Endodermal cell (in vitro differentiated cells): ENCODE measurements at regions not wholly inside any gene's neighbourhood (a gene's known extent, or its start where the extent isn't known, plus 50 kb on each side); places are given as distances from the start of the nearest gene placed in this dataset.

Experiments used
- DNase-seq: peaks from one replicate; pipeline ENCODE4 v3.0.0-alpha.2; 2017
- H3K27ac ChIP-seq: 2 replicates; pipeline ENCODE4 v1.5.1; 2013; ENCODE audit warnings: mild to moderate bottlenecking, low read depth, low read length, moderate library complexity
- H3K27me3 ChIP-seq: 2 replicates; pipeline ENCODE4 v1.6.1; 2013; ENCODE audit warnings: mild to moderate bottlenecking, low read length, moderate library complexity; ENCODE audit not compliant: insufficient read depth, control insufficient read depth, poor library complexity, severe bottlenecking
- H3K36me3 ChIP-seq: 2 replicates; pipeline ENCODE4 v1.7.0; 2013; ENCODE audit warnings: mild to moderate bottlenecking, low read length, moderate library complexity; ENCODE audit not compliant: control insufficient read depth, insufficient read depth
- H3K4me1 ChIP-seq: one replicate; pipeline ENCODE4 v1.7.0; 2013; ENCODE audit warnings: low read length; ENCODE audit not compliant: control insufficient read depth, insufficient read depth
- H3K4me3 ChIP-seq: 2 replicates; pipeline ENCODE4 v1.5.1; 2013; ENCODE audit warnings: mild to moderate bottlenecking, low read length, moderate library complexity
- H3K9ac ChIP-seq: 2 replicates; pipeline ENCODE4 v1.6.1; 2013; ENCODE audit warnings: mild to moderate bottlenecking, low read length, moderate library complexity; ENCODE audit not compliant: poor library complexity, severe bottlenecking; ENCODE audit errors: extremely low read depth
- H3K9me3 ChIP-seq: 2 replicates; pipeline ENCODE4 v1.6.1; 2013; ENCODE audit warnings: mild to moderate bottlenecking, low read length, moderate library complexity; ENCODE audit not compliant: control insufficient read depth
- H3K27ac Mint-ChIP-seq: 2 replicates; pipeline ENCODE4 v1.8.0; 2020; ENCODE audit warnings: mixed read lengths
- H3K27me3 Mint-ChIP-seq: 2 replicates; pipeline ENCODE4 v1.8.0; 2021; ENCODE audit warnings: mild to moderate bottlenecking, mixed read lengths; ENCODE audit not compliant: insufficient read depth
- H3K36me3 Mint-ChIP-seq: 2 replicates; pipeline ENCODE4 v1.8.0; 2020; ENCODE audit warnings: low read depth, mixed read lengths
- H3K4me1 Mint-ChIP-seq: 2 replicates; pipeline ENCODE4 v1.8.0; 2020; ENCODE audit warnings: mixed read lengths
- H3K4me3 Mint-ChIP-seq: 2 replicates; pipeline ENCODE4 v1.8.0; 2020; ENCODE audit warnings: mild to moderate bottlenecking, moderate library complexity, mixed read lengths
- H3K9me3 Mint-ChIP-seq: 2 replicates; pipeline ENCODE4 v1.8.0; 2020; ENCODE audit warnings: mild to moderate bottlenecking, mixed read lengths
- WGBS, 2 experiments: methylation state at CpG; one replicate each; pipeline versions ENCODE4 v1.1.5 to v1.1.7; 2013; ENCODE audit warnings: missing lambda C conversion rate in 2 of 2, mixed read lengths in 1 of 2; ENCODE audit not compliant: insufficient coverage in 1 of 2, insufficient read length in 1 of 2; 5-methylcytosine and 5-hydroxymethylcytosine counted together
- TF ChIP-seq, protein P1 (sequence below): fragments of 200-600 bp; sonication (generic); conservative IDR thresholded peaks from 2 replicates; pipeline ENCODE4 v1.5.0; 2021; ENCODE audit warnings: antibody characterized with exemption, mild to moderate bottlenecking

DNA sequence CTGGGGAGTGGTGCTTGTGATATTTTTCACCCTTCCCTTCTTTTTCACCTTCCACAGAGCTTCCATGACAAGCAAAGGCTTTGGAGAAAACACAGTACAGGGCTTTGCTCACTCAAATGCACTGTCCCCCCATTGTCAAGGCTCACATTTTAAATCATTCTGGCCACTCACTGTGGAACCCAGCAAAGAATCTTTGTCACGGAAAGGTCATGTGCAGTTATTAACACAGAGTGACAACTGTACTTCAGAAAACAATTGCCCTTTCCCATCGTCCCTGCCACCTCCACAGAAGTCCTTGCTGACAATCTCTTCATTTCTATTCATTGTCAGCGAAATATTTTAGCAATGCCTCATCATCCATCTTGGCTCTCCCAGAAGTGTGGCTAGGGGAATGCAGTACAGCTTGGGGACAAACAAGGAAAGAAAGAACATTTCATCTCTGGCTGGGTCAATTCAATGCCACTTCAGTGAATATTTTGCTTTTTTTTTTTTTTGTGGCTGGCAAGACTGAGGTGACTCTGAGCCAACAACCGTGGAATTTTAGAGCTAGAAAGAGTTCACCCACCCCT is 851.0 kb downstream of the KCNMA1 start:
- Mint-ChIP-seq H3K4me1 (peaks cover 6% of the 10 kb centered on the region), H3K4me3 (no peak overlapping the region), H3K9me3 (peaks cover 17% of the 10 kb centered on the region), H3K27me3 (peaks cover 6% of the 10 kb centered on the region), H3K36me3 (peaks cover 2% of the 10 kb centered on the region), H3K27ac (no peak overlapping the region)
- H3K4me1 ChIP-seq, result no peaks in the 10 kb centered on the region
- peaks cover 12% of the 10 kb centered on the region for H3K9me3 ChIP-seq
- TF ChIP-seq, protein P1, sequence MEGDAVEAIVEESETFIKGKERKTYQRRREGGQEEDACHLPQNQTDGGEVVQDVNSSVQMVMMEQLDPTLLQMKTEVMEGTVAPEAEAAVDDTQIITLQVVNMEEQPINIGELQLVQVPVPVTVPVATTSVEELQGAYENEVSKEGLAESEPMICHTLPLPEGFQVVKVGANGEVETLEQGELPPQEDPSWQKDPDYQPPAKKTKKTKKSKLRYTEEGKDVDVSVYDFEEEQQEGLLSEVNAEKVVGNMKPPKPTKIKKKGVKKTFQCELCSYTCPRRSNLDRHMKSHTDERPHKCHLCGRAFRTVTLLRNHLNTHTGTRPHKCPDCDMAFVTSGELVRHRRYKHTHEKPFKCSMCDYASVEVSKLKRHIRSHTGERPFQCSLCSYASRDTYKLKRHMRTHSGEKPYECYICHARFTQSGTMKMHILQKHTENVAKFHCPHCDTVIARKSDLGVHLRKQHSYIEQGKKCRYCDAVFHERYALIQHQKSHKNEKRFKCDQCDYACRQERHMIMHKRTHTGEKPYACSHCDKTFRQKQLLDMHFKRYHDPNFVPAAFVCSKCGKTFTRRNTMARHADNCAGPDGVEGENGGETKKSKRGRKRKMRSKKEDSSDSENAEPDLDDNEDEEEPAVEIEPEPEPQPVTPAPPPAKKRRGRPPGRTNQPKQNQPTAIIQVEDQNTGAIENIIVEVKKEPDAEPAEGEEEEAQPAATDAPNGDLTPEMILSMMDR, result no peak
- no peak overlapping the region for H3K27ac ChIP-seq
- no peaks in the 10 kb centered on the region for H3K27me3 ChIP-seq
- H3K36me3 ChIP-seq, result no peaks in the 10 kb centered on the region
- H3K4me3 ChIP-seq, result no peak overlapping the region
- WGBS, 2 experiments, result 91 to 100% methylated on average over 1 to 4 of the region's 4 CpGs
- no peak overlapping the region for H3K9ac ChIP-seq
- no peak for DNase-seq

DNA sequence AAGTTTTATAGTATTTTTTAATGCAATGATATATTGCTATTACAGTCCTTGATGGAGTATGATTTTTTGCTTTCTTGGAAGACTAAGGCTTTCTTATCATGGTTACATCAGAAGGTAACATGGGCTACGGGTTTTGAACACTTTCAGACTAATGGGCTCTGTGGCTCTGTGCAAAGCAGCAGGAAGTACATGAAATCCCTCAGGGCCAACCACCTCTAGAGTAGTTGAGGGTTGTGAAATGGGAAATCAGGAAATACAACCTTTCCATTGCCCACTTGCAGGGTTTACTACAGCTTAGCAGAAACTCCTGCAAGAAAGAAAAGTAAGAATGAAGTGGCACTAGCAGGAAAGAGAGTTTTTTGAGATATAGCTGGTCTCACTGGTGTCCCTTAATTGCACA is 853.5 kb downstream of the KCNMA1 start:
- H3K4me1 Mint-ChIP-seq, result peaks cover 19% of the 10 kb centered on the region
- H3K9me3 Mint-ChIP-seq, result peaks cover 15% of the 10 kb centered on the region
- Histone ChIP-seq H3K4me3 (no peak overlapping the region), H3K9me3 (peaks cover 12% of the 10 kb centered on the region), H3K4me1 (peaks cover 3% of the 10 kb centered on the region), H3K9ac (no peak overlapping the region), H3K27me3 (no peaks in the 10 kb centered on the region), H3K27ac (no peak overlapping the region), H3K36me3 (no peaks in the 10 kb centered on the region)
- peaks cover 2% of the 10 kb centered on the region for H3K36me3 Mint-ChIP-seq
- TF ChIP-seq, protein P1, result no peak
- WGBS, 2 experiments, result 92 to 100% methylated on average over 1 of the region's 1 CpG
- no peak overlapping the region for H3K4me3 Mint-ChIP-seq
- peaks cover 6% of the 10 kb centered on the region for H3K27me3 Mint-ChIP-seq
- H3K27ac Mint-ChIP-seq, result no peak overlapping the region
- no peak for DNase-seq

DNA sequence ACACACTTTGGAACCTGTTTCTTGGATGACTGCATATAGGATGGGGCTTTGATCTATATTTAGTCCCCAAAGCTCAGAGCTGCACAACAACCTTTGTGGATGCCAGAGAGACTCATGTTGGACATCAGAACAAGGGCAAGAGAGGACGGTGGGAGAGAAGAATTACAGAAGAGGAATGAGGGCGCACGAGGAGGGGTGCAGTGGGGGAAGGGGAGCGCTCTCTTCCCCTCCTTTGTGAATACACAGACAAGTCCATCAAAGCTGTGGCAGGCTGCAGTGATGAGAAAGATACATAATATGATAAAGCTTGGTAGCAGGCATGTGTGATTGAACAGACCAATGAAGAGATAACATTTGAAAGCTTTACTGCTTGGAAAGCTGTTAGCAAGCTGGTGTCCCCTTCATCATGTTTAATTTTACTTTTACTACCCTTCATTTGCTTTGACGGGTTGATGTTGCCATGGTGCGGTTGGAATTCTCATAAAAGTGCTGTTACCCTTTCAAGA is 857.8 kb downstream of the KCNMA1 start:
- Histone ChIP-seq H3K9ac (no peak overlapping the region), H3K9me3 (peaks cover 18% of the 10 kb centered on the region), H3K4me3 (peak overlapping the region; percentile 7), H3K27ac (peak overlapping the region; percentile 97), H3K36me3 (no peaks in the 10 kb centered on the region), H3K27me3 (no peaks in the 10 kb centered on the region), H3K4me1 (peaks cover 6% of the 10 kb centered on the region)
- Mint-ChIP-seq H3K4me3 (no peak overlapping the region), H3K27ac (no peak overlapping the region), H3K4me1 (peaks cover 28% of the 10 kb centered on the region), H3K27me3 (peaks cover 3% of the 10 kb centered on the region), H3K9me3 (peaks cover 12% of the 10 kb centered on the region), H3K36me3 (peaks cover 2% of the 10 kb centered on the region)
- WGBS, 2 experiments, result 62 to 71% methylated on average over 3 to 6 of the region's 6 CpGs
- peak; percentile 57 for DNase-seq
- TF ChIP-seq, protein P1, result no peak
